Stimulated activated CD4-positive, alpha-beta T cell treated with anti-CD3 and anti-CD28 coated beads, Interleukin-15, amount 100 ng/mL, for 48 hours (primary cell): ENCODE measurements at regions not wholly inside any gene's neighbourhood (a gene's known extent, or its start where the extent isn't known, plus 50 kb on each side); places are given as distances from the start of the nearest gene placed in this dataset.

Experiments
- DNase-seq, 2 donors: peaks; one replicate each; pipeline ENCODE4 v3.0.0-alpha.2; 2020; ENCODE audit warnings: low read depth in 2 of 2

- DNase-seq: no peak
Observed at GRCh38 chr4:180696460-180697092, 1546.6 kb upstream of the TENM3 start.

GRCh38 chr4:180698550-180699195 lies 1544.5 kb upstream of the TENM3 start:
- DNase-seq: no peak

DNA sequence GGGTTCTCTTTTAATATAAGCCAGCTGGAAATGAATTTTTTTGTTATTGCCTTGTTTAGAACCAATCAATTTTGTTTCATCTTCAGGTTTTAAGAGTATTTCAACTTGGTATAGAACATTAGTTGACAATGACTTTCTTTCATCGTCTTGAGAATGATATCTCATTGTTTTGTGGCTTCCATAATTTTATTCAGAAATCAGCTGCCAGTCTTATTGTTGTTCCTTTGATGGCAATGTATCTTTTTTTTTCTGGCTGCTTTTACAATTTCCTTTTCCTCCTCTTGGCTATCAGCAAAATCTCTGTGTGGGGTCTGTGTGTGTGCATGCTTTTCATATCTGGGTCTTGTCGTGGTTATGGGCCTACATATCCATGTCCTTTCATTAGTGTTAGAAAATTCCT lies 1536.4 kb upstream of the TENM3 start:
- DNase-seq: no peak

- DNase-seq: no peak
Observed at GRCh38 chr4:180710628-180711337, 1532.4 kb upstream of the TENM3 start.

DNA sequence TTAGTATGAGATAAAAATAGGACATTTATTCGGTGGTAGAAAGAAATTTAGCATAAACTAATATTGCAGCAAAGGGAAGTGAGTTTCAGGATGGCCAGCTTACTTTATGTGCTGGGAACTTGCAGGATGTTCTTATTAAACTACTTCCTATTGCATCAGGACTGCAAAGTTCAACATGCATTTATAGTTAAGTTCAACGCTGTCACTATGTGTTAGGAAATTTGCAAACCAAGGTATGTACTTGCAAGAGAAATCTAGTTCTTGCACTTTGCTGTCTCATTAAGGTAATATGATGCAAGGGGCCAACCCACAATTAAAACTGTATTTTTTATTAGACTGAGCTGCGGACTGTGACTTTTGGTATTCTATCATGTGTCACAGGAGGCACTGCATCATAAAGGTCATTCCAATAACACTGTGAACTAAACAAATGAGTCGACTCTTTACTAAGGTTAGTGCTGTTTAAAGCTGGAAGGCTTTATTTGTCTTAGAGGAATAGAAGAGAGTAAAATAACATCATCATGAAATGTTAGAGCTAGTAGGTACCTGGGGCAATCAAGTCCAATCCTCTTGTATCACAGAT lies 1525.7 kb upstream of the TENM3 start:
- no peak for DNase-seq

DNA sequence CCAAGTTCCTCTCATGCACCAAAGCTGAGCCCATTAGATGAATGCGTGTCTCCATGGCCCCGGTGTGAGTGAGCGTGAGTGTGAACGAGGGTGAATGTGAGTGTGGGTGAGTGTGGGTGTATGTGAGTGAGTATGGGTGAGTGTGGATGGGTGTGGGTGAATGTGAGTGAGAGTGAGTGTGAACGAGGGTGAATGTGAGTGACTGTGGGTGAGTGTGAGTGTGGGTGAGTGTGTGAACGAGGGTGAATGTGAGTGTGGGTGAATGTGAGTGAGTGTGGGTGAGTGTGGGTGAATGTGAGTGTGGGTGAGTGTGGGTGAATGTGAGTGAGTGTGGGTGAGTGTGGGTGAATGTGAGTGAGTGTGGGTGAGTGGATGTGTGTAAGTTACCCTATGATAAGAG lies 1521.8 kb upstream of the TENM3 start:
- no peak for DNase-seq

DNA sequence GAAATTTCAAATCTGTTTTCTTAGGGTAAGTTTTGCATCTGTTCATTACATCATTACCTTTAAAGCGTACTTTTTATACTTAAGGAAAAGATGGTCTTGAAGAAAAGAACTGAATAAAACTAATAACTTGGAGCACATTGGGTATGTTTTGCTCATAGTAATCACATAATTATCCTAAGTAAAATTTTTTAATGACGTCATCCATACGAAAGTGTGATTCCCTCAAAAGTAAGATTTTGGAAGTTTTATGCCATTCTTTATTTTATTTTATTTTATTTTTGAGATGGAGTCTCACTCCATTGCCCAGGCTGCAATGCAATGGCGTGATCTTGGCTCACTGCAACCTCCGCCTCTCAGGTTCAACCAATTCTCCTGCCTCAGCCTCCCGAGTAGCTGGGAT lies 1516.6 kb upstream of the TENM3 start:
- DNase-seq: no peak

GRCh38 chr4:180727478-180727877 lies 1515.7 kb upstream of the TENM3 start:
- no peak for DNase-seq

- no peak for DNase-seq
Observed at GRCh38 chr4:180734753-180735432, 1508.3 kb upstream of the TENM3 start.

GRCh38 chr4:180741703-180742102 lies 1501.5 kb upstream of the TENM3 start:
- no peak for DNase-seq

GRCh38 chr4:180745019-180745418 lies 1498.2 kb upstream of the TENM3 start:
- no peak for DNase-seq

DNA sequence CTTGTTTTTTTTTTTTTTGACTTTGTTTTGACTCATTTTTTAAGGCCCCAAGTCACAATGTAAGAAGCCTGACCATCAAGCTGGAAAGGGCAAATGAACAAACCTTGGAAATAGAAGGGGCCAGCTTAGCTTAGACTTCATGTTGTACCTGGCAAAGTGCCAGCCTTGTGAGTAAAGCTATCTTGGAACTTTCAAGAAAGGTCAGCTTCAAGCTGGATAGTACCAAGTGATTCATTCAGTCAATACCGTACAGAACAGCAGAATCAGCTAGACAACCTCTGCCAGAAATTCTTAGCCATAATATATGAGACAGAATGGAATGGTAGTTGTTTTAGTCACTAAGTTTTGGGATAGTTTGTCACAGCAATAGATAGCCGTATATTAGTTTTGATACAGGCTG lies 1492.2 kb upstream of the TENM3 start:
- no peak for DNase-seq

DNA sequence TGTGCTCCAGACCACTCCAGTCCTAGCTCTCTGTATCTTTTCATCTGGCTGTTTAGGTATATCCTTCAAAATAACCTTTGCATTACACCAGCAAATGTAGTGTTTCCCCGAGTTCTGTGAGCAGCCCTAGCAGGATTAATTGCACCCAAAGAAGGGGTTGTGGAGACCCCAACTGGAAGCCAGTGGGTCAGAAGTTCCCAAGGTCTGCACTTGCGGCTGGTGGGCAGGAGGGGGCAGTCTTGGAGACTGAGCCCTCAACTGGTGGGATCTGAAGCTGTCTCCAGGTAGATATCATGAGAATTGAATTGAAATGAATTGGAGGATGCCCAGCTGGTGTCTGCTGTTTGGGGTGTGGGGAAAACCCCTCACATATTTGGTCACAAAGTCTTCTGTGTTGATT lies 1485.3 kb upstream of the TENM3 start:
- DNase-seq: no peak

DNA sequence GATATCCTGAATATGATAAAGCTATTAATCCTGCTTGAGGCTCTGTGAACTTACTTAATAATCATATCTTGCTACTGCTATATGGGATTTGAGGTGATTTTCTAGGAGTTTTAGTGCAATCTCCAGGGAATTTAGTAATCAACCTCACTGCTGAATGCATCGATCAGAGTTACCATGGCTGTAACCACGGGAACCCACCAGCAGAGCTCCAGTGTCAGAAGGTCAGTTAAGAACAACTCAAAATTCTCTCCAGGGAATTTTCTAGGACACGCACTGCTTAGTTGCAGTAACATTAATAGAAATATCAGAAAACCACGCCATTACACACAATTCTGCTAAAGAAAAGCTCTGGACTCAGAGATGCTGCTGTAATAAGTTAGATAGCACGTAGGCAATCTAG lies 1477.2 kb upstream of the TENM3 start:
- DNase-seq: no peak

DNA sequence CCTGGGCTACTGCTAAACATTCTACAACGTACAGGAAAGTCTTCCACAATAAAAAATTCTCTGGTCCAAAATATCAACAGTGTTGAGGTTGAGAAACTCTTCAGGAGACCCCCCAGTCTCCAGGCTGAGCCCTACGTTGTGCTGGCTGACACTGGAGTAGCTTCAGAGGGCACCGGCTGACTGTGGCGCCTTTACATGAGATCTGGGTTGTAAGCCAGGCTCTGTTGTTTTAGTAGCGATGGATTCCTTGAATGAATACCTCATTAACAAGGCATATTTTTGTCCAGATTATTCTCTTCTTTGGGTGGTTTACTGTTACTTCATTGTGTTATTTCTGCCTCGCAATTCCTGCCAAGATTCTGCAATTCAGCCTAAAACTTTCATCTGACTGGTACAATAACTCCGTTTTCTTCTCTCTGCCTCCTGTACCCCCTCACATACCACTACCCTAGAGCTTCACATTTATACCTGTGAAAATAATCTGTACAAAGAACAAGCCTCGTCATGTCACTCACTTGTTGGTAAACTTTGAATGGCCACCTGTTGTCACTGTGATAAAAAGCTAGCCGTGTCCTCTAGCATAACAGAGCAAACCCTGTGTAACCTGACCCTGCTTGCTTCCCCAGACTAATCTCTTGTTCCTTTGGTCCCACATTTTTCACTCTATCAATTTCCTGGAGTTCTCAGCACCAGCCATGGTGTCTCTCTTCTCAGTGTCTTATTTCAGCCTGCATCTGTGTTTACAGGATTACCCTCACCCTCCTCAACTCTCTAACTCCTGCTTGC lies 1476.1 kb upstream of the TENM3 start:
- no peak for DNase-seq

DNA sequence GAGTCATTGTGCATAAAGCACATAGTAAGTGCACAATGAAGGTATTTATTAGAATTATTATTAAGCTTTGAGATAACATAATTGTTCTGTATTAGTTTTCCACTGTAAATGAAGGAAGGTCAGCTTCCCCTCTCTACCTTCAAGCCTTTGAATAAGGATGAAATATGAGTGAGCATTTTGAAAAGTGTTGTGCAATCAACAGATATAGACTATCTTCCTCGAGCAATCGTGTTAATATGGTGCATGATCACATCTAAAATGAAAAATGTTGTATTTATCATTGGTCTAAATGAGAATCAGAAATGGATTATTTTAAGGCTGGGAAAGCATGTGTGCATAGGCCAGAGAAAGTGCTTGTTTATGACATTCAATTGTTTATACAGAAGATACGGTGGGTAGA lies 1474.6 kb upstream of the TENM3 start:
- no peak for DNase-seq

DNA sequence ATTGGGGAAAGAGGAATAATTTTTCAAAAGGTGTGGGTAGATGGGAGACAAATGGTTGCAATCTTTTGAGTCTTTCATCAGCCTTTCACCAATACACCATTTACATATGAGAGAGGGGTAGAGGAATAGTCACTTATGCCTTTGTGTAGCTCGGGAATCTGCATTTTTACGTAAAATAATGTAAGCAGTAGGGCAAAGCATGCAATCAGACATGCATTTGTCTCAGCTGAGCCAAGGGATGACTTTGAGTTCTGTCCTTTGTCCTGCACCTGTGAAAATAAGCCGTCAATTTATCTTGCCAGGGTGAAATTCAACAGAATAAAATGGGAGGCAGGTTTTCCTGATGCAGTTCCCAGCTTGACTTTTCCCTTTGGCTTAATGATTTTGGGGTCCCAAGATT lies 1473.4 kb upstream of the TENM3 start:
- no peak for DNase-seq

- no peak for DNase-seq
Observed at GRCh38 chr4:180770265-180770664, 1472.9 kb upstream of the TENM3 start.

GRCh38 chr4:180784940-180785339 lies 1458.3 kb upstream of the TENM3 start:
- no peak for DNase-seq

DNA sequence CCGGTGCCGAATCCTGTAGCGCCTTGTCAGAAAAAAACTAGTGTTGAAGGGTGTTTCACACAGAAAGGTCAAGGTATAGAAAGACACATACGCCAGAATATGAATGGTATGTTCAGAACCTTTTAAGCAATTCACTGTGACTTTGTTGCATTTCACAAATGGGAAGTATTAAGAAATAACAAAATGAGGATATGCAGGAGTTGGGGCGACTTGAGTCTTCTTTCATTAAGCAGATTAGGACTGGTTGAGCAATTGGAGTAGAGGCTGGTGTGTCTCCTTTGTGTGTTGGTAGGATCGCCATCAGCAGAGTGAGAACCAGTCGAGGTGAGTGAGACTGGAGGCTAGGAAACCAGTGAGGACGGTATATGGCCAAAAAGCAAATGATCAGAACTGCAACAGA lies 1454.5 kb upstream of the TENM3 start:
- no peak for DNase-seq

DNA sequence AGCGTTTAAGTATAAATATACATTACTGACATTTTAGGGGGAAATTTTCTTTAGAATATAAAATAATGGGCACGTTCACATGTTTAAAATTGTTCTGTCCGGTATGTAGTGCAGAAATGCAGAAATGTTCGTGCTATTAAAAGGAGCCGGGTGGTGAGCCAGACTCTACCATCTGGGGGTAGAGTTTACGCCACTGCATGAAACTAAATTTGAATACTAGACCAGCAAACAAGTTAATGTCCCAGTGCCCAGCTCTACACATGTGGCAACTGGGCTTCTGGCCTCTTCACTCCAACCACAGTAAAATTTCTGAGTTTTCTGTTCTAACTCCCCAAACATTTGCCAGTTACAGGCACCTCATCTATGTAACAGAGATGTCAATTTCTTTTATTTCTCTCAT lies 1453.3 kb upstream of the TENM3 start:
- no peak for DNase-seq

- DNase-seq: no peak
Observed at GRCh38 chr4:180790471-180790870, 1452.7 kb upstream of the TENM3 start.
